Fibroblast of skin of left biceps (primary cell): ENCODE measurements at regions not wholly inside any gene's neighbourhood (a gene's known extent, or its start where the extent isn't known, plus 50 kb on each side); places are given as distances from the start of the nearest gene placed in this dataset.
"Not testable (repeated sequence)": the region's sequence is repeated elsewhere in the genome, so short reads cannot be mapped to it uniquely, and the experiment has no call there.

Source experiments
- DNase-seq, 2 experiments: peaks; one replicate each; pipeline ENCODE4 v3.0.0-alpha.2; 2013; ENCODE audit warnings: low read depth in 2 of 2

- DNase-seq: no peak
Observed at GRCh38 chr5:147081311-147081764, 153.5 kb upstream of the STK32A start.

- no peak for DNase-seq
Observed at GRCh38 chr5:147084702-147085101, 150.1 kb upstream of the STK32A start.

GRCh38 chr5:147085409-147085808 lies 149.4 kb upstream of the STK32A start:
- DNase-seq: no peak

GRCh38 chr5:147092044-147092443 lies 142.8 kb upstream of the STK32A start:
- DNase-seq: no peak

GRCh38 chr5:147093138-147093537 lies 141.7 kb upstream of the STK32A start:
- DNase-seq: no peak

- no peak for DNase-seq
Observed at GRCh38 chr5:147095740-147096139, 139.1 kb upstream of the STK32A start.

- DNase-seq: no peak
Observed at GRCh38 chr5:147098233-147098790, 136.5 kb upstream of the STK32A start.

GRCh38 chr5:147101659-147102369 lies 133.0 kb upstream of the STK32A start:
- DNase-seq: no peak

- no peak for DNase-seq
Observed at GRCh38 chr5:147112899-147113298, 121.9 kb upstream of the STK32A start.

- DNase-seq: no peak
Observed at GRCh38 chr5:147113967-147114366, 120.9 kb upstream of the STK32A start.

GRCh38 chr5:147139759-147140158 lies 95.1 kb upstream of the STK32A start:
- not testable (repeated sequence) for DNase-seq

GRCh38 chr5:147140558-147140957 lies 94.3 kb upstream of the STK32A start:
- no peak for DNase-seq

GRCh38 chr5:147141580-147141979 lies 93.2 kb upstream of the STK32A start:
- DNase-seq: not testable (repeated sequence)

GRCh38 chr5:147143215-147143614 lies 91.6 kb upstream of the STK32A start:
- no peak for DNase-seq

- DNase-seq: no peak
Observed at GRCh38 chr5:147145328-147145727, 89.5 kb upstream of the STK32A start.

GRCh38 chr5:147148715-147149114 lies 86.1 kb upstream of the STK32A start:
- no peak for DNase-seq

GRCh38 chr5:147152086-147152485 lies 82.7 kb upstream of the STK32A start:
- DNase-seq: no peak

GRCh38 chr5:147154809-147155208 lies 80.0 kb upstream of the STK32A start:
- no peak for DNase-seq

- DNase-seq: no peak
Observed at GRCh38 chr5:147156012-147156411, 78.8 kb upstream of the STK32A start.

GRCh38 chr5:147160902-147161700 lies 73.7 kb upstream of the STK32A start:
- no peak for DNase-seq

GRCh38 chr5:147162740-147163139 lies 72.1 kb upstream of the STK32A start:
- DNase-seq: no peak

GRCh38 chr5:147167529-147167928 lies 67.3 kb upstream of the STK32A start:
- no peak for DNase-seq
